NCI-H446 treated with DMSO at 0.1 percent for 48 hours (cell line): ENCODE measurements at regions not wholly inside any gene's neighbourhood (a gene's known extent, or its start where the extent isn't known, plus 50 kb on each side); places are given as distances from the start of the nearest gene placed in this dataset.
A peak's percentile ranks its signal among the peaks of the same experiment; 100 is the strongest.
"Not testable (repeated sequence)": the region's sequence is repeated elsewhere in the genome, so short reads cannot be mapped to it uniquely, and the experiment has no call there.

Experiments
- DNase-seq: peaks from one replicate; lab custom pipeline; 2025; lab: John Stamatoyannopoulos, UW

DNA sequence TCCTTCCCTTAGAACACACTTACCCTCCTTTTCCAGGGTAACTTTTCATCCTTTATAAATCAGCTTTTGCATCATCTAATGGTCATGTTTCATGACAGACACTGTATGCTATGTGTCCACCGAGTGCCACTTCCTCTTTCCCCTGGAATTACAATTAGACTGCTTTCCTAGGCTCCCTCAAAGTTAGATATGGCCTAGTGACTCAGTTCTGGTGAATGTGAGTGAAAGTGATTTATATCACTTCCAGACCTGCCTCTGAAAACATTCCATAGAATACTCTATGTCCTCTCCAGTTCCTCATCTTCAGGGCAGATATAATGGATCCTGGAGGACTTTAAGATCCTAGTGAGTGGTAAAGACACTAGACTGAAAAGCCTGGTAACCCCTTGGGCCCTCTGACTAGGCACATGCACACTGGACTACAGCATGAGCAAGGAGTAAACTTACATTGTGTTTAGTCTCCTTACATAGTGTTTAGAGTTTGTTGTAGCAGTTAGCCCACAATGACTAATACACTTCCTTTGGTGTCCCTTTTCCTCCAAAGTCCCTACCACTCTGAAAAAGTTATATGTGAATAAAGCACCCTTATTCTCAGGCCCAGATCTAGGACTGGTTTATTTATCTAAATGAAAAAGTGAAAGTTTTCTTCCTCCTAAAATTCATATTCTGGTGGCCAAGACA lies 59.3 kb downstream of the GPR88 start:
- DNase-seq, result no peak

DNA sequence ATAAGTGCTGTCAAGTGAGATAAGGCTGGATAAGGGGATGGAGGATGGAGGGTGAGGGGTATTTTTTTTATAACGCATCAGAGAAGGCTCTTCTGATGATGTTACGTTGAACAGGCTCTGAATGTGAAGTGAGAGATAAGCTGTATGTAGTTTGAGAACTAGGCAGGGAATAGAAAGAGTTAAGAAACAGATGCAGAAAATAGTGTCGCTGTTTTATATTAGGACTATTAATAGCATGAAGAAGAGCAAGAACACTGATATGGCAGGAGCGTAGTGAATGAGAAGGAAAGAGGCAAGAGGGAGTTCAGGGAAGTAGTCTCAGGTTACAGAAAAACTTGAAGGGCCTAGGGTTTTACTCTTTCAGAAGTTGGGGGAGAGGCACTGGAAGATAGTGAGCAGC lies 59.8 kb downstream of the GPR88 start:
- DNase-seq, result no peak

DNA sequence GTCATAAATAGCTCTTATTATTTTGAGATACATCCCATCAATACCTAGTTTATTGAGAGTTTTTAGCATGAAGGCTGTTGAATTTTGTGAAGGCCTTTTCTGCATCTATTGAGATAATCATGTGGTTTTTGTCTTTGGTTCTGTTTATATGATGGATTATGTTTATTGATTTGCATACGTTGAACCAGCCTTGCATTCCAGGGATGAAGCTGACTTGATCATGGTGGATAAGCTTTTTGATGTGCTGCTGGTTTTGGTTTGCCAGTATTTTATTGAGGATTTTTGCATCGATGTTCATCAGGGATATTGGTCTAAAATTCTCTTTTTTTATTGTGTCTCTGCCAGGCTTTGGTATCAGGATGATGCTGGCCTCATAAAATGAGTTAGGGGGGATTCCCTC lies 62.4 kb downstream of the GPR88 start:
- DNase-seq, result not testable (repeated sequence)

DNA sequence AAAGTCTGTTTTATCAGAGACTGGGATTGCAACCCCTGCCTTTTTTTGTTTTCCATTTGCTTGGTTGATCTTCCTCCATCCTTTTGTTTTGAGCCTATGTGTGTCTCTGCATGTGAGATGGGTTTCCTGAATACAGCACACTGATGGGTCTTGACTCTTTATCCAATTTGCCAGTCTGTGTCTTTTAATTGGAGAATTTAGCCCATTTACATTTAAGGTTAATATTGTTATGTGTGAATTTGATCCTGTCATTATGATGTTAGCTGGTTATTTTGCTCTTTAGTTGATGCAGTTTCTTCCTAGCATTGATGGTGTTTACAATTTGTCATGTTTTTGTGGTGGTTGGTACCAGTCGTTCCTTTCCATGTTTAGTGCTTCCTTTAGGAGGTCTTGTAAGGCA lies 64.1 kb downstream of the GPR88 start:
- DNase-seq, result not testable (repeated sequence)

DNA sequence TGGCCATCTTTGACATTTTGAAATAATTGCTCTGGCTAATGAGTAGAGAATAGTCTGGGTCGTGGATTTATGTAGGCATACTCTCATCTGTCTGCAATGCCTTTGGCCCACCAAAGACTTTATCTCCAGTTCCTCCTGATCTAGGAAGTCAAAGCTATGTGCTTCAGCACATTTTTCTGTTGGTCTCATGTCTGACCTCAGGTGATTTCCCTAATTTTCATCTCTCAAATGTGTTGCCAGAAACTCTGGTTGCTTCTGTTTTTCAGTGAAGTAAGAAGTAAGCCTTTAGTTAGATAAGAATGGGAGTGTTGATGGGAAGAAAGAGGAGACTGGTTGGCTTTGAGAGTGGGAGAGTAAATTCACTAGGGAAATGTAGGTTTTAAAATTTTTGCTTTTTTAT lies 66.4 kb downstream of the GPR88 start:
- no peak for DNase-seq

DNA sequence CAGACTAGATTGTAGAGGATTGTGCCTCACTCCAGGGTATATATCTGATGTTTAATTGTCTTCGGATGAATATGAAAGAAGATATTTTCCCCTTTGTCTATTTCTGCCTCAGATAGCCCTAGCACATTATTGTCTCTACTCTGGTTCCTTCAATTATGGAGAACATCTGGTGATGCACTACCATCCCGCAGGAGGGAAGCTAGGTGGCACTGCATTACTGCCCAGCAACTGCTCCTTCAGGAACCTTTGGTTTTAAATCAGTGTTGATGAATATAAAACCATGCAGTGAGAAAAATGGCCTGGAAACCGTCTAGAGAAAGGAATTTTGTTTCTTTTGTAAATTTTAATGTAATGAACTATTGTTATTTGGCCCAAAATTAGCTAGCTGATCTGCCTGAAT lies 68.5 kb downstream of the GPR88 start:
- no peak for DNase-seq

DNA sequence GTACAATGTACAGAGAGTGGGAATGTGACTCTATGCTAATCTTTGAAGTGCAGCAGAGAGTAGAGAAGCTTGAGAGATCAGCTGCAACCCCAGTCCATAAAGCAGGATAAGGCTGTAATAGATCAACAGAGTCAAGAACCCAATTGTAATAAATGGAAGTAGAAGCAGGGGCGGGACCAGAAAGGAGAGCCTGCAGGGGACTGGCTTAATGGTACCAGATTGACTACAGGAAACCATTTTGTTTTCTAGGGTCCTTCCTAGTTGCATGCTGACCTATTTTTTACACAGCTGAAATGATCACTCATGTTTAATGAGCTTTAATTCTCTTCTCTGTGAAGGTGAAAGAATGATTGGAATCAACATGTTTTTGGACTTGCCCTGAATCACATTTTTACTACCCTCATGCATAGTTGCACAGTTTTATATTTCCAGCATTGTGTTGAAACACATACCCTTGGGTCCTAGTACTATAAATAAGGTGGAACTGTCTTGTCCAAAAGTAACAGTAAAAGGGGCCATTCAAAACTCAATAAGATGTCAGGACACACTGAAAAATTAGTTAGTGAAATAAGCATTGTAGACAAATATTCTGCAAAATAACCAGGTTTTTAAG lies 69.8 kb downstream of the GPR88 start:
- DNase-seq, result no peak

DNA sequence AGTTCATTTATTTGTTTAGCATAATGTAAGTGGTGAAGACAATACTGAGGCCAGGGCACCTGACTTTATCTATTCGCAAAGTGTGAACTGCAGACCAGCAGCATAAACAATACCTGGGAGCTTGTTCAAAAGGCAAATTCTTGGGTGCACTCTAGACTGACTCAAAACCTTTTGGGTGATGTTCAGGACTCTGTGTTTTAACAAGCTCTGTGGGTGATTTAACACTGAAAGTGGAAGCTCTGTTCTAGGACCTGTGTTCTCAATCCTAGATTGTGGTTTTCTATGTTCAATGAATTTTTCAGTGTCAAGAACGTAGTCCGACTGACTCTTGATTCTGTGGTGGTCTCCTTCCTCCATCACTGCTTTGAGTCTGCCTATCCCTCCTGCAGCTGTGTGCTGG lies 71.9 kb downstream of the GPR88 start:
- DNase-seq, result no peak

DNA sequence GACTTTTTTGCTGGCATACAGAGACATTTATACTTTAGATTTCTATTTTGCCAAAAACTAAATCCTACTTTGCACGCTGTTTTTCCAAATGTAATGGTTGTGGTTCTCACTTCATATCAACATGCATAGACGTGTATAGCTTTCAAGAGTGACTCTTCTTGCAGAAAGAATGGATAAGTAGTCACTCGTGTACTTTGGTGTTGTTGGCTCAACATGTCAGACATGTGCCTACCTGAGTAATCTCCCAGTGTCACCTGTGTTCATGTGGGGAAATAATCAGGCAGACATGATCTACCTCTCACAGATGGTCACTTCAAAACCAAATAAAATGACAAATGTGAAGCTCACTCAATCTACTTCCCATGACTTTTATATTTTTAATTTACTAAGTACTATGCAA lies 73.1 kb downstream of the GPR88 start:
- DNase-seq, result no peak

DNA sequence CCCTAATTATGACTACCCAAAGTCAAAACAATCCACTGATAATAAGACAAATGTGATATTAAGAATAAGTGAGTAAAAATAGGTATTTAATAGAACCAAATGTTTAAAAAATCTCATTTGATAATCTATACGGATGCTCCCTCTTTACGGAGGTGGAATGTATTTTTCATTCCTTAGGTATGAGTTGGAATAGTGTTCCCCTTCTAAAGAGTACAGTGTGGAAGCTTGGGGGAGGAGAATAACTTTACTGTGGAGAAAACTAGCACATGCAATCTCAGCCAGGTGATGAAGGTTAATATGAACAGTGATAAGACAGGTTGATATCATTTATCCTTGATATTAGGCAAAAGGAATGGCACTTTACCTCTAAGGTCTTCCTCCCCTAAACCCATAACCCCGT lies 74.6 kb downstream of the GPR88 start:
- DNase-seq, result no peak

DNA sequence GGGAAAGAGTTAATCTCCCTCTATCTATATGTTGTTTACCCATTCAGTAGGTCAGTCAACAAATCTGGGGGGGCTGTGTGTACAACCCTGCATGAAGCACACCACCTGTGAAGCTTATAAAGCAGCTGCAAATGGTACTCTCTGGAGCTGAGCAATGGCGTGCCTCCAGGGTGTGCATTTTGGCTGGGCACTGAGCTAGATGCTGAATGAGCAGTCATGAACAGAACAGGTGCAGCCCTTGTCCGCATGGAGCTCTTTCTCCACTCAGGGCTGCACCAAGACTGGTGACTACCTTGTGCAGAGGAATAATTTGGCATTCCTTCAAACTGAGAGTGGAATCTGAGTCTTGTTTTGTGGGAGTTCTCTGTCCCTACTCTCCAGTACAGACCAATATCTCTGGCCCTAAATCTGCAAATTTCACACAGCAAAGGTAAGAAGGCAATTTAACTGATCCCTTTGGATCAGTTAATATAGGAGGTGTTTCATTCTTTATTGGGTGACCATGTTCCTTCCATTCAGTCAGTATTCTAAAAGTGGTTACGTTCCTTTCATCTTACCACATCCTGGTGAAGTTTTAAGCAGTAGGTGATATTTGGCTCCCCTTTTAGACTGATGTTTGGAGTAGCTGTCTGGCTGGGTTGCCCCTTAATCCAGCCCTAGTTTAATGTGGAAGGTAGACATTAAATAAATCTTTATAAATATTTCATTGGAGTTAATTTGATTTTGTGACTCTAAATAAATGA lies 76.0 kb downstream of the GPR88 start:
- no peak for DNase-seq

DNA sequence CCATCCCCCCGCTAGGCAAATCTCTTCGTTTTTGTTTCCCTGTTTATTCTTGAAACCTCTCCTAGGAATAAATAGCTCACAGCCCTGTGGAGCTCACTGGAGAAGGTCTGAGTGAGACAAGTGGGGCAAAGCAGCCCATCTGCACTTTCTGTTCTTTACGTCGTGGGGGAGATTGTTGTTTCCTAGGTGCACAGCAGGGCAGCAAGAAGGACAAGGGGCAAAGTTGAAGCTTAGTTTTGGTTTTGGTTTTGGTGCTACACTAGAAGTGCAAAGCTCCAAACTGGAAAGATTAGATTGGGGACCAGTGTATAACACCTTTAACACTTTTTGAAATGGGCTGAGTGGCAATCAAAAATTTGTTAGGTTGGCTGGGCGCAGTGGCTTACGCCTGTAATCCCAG lies 76.6 kb downstream of the GPR88 start:
- DNase-seq, result no peak

DNA sequence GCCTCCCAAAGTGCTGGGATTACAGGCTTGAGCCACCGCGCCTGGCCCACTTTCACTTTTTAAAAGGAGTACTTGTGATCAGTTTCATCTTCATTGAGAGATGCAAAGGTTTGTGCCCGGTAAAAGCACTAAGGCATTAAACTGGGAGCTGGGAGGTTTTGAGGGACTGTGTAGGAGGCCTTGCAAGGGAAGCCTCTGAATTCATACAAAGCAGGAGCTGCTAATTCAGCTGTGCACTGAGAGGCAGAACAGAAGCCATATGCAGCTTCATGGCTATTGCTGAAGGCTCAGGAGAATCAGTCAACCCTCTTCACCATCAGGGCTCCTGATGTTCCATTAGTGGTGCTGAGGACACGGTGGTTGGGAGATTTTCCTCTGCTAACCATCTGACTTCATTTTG lies 77.7 kb downstream of the GPR88 start:
- no peak for DNase-seq

DNA sequence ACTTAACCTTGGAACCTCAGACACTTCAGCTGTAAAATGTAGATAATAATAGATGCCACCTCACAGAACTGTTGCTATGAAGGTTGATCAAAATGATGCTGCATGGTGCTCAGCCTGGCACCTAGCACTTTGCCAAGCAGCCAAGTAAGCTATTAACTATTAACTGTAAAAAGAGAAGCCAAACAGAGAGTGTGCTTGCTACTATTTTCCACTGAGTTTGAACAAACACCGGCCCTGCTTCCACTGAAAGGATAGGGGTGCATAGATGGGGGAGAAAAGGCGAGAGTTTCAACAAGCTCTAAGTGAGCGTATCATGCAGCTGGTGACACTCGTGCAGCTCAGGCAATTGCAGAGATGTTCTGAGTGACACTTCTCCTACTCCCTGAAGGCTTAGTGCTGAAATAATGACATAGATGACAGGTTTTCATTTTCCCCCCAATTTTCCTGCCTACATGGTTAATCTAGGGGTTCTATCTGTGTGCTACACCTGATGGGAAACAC lies 78.2 kb downstream of the GPR88 start:
- DNase-seq, result no peak

DNA sequence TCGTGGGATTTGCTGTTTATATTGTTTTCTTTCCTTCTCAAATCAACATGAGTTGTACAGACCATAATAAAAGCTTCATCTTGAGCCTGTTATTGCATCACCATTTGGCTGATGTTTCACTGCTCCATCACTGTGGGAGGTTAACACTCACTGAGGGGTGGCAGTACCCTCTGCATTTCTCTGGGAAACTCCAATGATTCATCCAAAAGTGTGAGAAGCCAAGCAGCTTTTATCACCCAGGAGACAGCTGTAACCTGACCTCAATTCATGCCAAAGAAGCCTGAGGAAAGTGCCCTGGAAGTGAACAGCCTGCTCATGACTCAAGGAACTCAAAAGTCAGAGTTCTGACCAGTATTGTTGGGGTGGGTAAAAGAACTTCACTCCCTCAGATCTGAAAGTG lies 84.1 kb downstream of the GPR88 start:
- peak; percentile 71 for DNase-seq

DNA sequence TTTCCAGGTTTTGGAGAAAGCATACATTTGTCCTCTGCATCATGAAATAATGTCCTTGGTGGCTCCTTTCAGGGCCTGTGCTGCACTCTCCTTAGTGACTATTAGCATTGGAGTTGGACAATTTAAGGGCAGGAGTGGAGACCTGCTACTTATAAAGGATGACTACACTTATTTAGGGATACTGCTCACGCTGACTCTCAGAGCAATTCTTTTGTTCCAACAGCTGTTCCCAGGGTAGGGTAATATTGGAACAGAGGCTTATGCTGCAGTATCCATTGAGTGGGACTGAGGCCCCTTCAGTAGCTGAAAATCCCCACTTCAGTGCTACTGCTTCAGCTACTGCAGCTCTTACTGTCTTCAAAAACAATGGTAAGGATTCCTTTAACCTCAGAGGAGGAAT lies 84.6 kb downstream of the GPR88 start:
- DNase-seq, result no peak

DNA sequence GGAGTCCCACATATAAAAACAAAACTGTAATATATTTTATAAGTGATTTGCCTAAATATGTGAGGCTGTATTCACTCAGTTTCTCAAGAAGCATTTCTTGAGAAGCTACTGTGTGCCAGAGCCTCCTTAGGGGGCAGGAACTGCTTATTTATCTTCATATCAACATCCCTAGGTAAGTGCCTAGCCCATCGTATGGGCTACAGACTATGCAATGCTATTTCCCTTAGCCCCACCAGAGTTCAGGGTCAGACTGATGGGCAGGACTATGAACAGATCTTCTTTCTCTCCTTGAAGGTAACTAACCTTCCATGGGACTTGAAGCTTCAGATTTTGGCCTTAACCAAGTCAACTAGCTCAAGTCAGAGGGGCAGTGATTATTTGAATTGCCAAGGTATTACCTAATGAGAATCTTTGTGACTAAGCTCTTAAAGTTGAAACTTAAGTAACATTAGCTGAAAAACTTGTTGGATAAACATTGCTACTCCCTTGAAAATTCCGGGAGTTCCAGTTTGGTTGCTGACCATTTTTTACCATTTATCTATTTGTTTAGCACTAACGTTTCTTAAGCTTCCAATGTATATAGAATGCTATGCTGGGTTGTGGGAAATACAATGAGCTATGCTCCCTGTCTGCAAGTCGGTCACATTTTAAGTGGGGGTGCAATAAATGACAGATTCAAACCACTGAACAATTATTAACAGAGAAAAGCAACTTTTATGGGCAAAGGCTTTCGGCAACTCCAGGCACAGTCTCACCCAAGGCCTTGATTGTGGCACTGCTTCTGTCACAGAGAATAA lies 85.2 kb downstream of the GPR88 start:
- no peak for DNase-seq

DNA sequence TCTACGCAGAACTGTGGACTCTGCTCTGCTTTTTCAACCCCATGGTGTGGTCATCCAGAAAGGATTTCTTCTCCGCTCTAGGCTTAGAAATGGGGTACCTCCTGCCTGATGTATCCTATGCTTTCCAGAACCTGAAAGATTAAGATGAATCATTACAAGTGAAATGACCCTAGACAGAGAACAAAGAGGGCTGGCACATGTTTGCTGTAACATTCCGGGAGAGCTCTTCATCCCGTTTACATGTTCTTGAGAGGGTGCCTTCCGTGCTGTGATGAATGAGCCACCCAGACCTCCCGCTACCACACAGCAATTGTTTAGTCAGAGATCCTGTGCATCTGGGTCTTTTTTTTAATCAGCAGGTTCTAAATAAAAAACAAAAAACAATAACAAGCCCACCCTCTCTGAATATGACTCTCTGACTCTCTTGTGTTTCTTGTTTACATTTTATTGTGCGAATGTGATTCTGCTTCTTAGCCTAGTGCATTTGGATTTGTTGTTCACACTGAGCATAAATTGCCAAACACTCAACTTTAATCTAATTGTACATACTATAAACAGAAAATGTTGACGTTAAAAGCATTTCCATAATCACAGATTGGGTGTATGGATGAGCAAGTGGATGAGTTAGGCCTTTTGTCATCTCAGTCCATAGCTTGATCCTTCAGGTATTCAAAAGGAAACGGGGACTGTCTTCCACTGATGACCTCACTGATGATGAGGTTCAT lies 87.1 kb downstream of the GPR88 start:
- no peak for DNase-seq

DNA sequence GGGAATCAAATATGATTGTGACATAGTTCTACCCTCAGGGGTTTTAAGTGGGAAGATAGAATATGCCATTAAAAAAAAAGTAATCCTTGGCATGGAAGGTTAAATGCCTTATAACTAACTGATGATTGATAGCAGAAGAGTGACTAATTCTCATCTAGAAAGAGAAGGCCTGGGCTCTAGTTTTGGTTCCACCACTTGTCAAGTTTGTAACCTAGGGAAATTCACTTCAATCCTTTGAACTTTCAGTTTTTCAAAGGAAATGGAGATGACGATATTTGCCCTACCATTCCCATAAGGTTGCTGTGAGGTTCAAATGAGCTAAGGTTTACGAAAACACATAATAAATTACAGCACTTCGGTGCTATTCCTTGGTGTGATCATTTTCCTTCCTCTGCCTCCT lies 88.5 kb downstream of the GPR88 start:
- DNase-seq, result no peak

DNA sequence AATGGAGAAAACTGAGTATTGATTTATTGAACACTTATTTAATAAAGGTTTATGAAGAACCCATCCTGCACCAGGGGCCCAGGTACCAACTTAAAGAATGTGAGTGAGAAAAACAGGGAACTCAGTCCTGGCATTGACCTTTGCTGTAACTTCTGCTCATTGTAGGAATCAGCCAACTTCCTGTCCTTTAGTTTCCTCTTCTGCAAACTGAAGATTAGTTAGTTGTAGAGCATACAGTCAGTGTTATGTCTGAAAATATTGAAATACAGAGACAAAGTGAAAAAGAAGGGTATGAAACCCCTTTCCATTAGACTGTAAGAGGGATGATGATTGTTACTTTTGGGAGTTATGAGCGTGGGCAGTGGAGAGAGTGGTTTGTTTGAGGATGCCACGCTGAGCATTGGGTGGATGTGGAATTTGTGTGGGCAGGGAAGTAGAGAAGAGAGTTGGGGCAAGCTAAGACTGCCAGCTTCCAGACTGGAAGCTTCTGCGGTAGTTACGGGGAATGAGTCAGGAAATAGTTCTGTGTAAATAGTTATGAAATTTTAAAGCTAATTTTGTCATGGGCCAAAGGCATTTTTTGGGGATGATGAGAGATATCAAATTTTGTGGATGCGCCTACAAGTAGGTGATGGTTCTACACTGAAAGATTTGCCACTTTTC lies 89.2 kb downstream of the GPR88 start:
- no peak for DNase-seq

DNA sequence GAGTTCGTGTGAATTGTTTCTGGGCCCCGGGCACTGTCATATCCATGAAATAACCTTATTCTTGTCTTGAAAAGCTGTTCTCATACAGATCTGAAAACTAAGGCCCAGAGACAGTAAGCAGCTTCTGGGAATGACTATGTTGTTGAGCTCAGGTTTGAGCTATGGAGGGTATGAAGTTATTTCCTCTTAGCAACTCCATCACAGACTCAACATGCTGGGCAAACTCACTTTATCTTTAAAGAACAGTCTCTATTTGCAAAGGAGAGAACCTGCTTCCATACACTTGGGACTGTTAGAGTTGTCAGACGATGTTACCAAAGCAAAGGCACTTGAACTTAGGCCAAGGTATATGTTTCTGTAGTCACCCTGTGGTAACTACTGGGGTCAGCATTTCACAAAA lies 90.0 kb downstream of the GPR88 start:
- no peak for DNase-seq
